ENCODE measurements at regions not wholly inside any gene's neighbourhood (a gene's known extent, or its start where the extent isn't known, plus 50 kb on each side); places are given as distances from the start of the nearest gene placed in this dataset.

DNA sequence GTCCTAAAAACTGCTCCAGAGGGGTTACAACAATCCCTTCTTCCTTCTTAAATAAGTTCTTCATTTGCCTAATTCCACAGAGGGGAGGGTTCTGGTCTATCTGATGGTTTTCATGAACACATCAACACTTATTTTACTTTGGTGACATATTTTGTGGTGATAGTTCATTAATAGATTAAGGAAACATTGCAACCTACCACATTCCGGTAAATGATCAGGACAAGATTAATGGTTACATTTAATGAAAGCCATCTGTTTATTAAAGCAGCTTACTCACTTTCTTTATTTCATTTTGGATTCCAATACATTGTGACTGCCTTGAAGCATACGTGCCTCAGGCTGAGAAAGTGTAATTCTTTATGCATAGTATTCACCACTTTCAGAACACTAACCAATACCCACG lies 101.0 kb downstream of the SKIDA1 start:
- peak overlapping the region; percentile 57; the same call in 1 of the 2 replicates for H3K27ac ChIP-seq (ENCODE audit: low read length)
- no peak overlapping the region for H3K4me3 ChIP-seq (ENCODE audit: low read depth in 2 of 2, low read length in 2 of 2)
- H3K9me3 ChIP-seq (ENCODE audit: control insufficient read depth, insufficient read depth, low read depth, low read length), result no peaks in the 10 kb centered on the region
- ChIA-PET POLR2A (no interaction called here), CTCF (no interaction called here)
- no peaks in the 10 kb centered on the region for H3K36me3 ChIP-seq (ENCODE audit: control insufficient read depth, insufficient read depth, low read length)
- in situ Hi-C loops (cut with HindIII; ENCODE audit: low pct_unique_long_range_greater_than_20kb, low sequenced_read_pairs) (no loop called here), intact Hi-C loops (cut with micrococcal nuclease; ENCODE audit: unreplicated experiment) (no loop called here)
- ATAC-seq, result no peak
- no TSS peak for BruUV-seq (replicated peaks)
- TF ChIP-seq SIN3A (IDR thresholded peaks at IDR 0.05; ENCODE audit: borderline replicate concordance, insufficient read depth, low read depth, low read length), result no peak
- TF ChIP-seq, protein P1, sequence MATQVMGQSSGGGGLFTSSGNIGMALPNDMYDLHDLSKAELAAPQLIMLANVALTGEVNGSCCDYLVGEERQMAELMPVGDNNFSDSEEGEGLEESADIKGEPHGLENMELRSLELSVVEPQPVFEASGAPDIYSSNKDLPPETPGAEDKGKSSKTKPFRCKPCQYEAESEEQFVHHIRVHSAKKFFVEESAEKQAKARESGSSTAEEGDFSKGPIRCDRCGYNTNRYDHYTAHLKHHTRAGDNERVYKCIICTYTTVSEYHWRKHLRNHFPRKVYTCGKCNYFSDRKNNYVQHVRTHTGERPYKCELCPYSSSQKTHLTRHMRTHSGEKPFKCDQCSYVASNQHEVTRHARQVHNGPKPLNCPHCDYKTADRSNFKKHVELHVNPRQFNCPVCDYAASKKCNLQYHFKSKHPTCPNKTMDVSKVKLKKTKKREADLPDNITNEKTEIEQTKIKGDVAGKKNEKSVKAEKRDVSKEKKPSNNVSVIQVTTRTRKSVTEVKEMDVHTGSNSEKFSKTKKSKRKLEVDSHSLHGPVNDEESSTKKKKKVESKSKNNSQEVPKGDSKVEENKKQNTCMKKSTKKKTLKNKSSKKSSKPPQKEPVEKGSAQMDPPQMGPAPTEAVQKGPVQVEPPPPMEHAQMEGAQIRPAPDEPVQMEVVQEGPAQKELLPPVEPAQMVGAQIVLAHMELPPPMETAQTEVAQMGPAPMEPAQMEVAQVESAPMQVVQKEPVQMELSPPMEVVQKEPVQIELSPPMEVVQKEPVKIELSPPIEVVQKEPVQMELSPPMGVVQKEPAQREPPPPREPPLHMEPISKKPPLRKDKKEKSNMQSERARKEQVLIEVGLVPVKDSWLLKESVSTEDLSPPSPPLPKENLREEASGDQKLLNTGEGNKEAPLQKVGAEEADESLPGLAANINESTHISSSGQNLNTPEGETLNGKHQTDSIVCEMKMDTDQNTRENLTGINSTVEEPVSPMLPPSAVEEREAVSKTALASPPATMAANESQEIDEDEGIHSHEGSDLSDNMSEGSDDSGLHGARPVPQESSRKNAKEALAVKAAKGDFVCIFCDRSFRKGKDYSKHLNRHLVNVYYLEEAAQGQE (IDR thresholded peaks at IDR 0.05; ENCODE audit: insufficient read depth in 1 of 2, low read depth in 2 of 2, low read length in 1 of 2), result no peak
- TF ChIP-seq, protein P2, sequence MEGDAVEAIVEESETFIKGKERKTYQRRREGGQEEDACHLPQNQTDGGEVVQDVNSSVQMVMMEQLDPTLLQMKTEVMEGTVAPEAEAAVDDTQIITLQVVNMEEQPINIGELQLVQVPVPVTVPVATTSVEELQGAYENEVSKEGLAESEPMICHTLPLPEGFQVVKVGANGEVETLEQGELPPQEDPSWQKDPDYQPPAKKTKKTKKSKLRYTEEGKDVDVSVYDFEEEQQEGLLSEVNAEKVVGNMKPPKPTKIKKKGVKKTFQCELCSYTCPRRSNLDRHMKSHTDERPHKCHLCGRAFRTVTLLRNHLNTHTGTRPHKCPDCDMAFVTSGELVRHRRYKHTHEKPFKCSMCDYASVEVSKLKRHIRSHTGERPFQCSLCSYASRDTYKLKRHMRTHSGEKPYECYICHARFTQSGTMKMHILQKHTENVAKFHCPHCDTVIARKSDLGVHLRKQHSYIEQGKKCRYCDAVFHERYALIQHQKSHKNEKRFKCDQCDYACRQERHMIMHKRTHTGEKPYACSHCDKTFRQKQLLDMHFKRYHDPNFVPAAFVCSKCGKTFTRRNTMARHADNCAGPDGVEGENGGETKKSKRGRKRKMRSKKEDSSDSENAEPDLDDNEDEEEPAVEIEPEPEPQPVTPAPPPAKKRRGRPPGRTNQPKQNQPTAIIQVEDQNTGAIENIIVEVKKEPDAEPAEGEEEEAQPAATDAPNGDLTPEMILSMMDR (IDR thresholded peaks at IDR 0.05), result no peak
- no peak for TF ChIP-seq TCF7L2 (IDR thresholded peaks at IDR 0.05; ENCODE audit: low read depth, low read length)
- no peak for TF ChIP-seq POLR2AphosphoS5 (IDR thresholded peaks at IDR 0.05; ENCODE audit: low read depth, low read length)
- DNase-seq (ENCODE audit: low read depth, low spot score), result no peak
- no peaks in the 10 kb centered on the region for H3K27me3 ChIP-seq (ENCODE audit: control insufficient read depth, insufficient read depth, low read length)
- H3K4me1 ChIP-seq (ENCODE audit: control insufficient read depth, insufficient read depth, low read length), result peaks cover 2% of the 10 kb centered on the region; the same call in 1 of the 2 replicates

DNA sequence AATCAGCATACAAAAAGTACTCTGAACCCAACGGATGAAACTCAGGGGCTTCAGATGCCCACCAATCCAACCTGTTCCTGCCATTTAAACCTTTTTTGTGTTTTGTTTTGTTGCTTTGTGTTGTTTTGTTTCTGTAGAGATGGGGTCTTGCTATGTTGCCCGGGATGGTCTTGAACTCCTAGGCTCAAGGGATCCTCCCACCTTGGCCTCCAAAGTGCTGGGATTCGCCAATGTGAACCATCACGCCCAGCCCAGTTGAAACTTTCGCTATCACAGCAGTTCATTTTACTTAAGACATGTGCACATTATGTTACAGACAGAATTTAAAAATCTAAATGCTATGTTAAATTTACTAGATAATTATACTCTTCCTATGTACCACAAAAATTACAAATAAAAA lies 101.6 kb downstream of the SKIDA1 start:
- Histone ChIP-seq H3K27ac (ENCODE audit: low read length) (peak overlapping the region; percentile 68; the same call in 1 of the 2 replicates), H3K27me3 (ENCODE audit: control insufficient read depth, insufficient read depth, low read length) (no peaks in the 10 kb centered on the region), H3K4me3 (ENCODE audit: low read depth in 2 of 2, low read length in 2 of 2) (no peak overlapping the region), H3K9me3 (ENCODE audit: control insufficient read depth, insufficient read depth, low read depth, low read length) (no peaks in the 10 kb centered on the region), H3K36me3 (ENCODE audit: control insufficient read depth, insufficient read depth, low read length) (no peaks in the 10 kb centered on the region), H3K4me1 (ENCODE audit: control insufficient read depth, insufficient read depth, low read length) (peaks cover 2% of the 10 kb centered on the region; the same call in 1 of the 2 replicates)
- no TSS peak for BruUV-seq (replicated peaks)
- ChIA-PET POLR2A (no interaction called here), CTCF (interaction anchor here (0.7 kb wide), 1 partner anchor 79 kb away, joined by 5 read pairs; no protein-coding TSS in a partner anchor)
- intact Hi-C loops (cut with micrococcal nuclease; ENCODE audit: unreplicated experiment), result no loop called here
- DNase-seq (ENCODE audit: low read depth, low spot score), result no peak
- TF ChIP-seq SIN3A (IDR thresholded peaks at IDR 0.05; ENCODE audit: borderline replicate concordance, insufficient read depth, low read depth, low read length), result no peak
- no peak for TF ChIP-seq POLR2AphosphoS5 (IDR thresholded peaks at IDR 0.05; ENCODE audit: low read depth, low read length)
- TF ChIP-seq TCF7L2 (IDR thresholded peaks at IDR 0.05; ENCODE audit: low read depth, low read length), result no peak
- TF ChIP-seq, protein P1 (IDR thresholded peaks at IDR 0.05; ENCODE audit: insufficient read depth in 1 of 2, low read depth in 2 of 2, low read length in 1 of 2), result no peak
- TF ChIP-seq, protein P2 (IDR thresholded peaks at IDR 0.05), result no peak
- in situ Hi-C loops (cut with HindIII; ENCODE audit: low pct_unique_long_range_greater_than_20kb, low sequenced_read_pairs), result no loop called here
- ATAC-seq, result no peak
